Parathyroid adenoma (tissue), 2 donors: ENCODE measurements at regions not wholly inside any gene's neighbourhood (a gene's known extent, or its start where the extent isn't known, plus 50 kb on each side); places are given as distances from the start of the nearest gene placed in this dataset.

ENCODE experiments used
- H2AFZ ChIP-seq: fragments of 300-600 bp; sonication (generic); one replicate; pipeline ENCODE4 v1.7.0; 2017; ENCODE audit warnings: antibody characterized with exemption, mild to moderate bottlenecking
- H3K27ac ChIP-seq: fragments of 300-600 bp; sonication (generic); one replicate; pipeline ENCODE4 v1.7.0; 2017
- H3K27me3 ChIP-seq: fragments of 300-600 bp; sonication (generic); one replicate; pipeline ENCODE4 v1.7.0; 2017; ENCODE audit warnings: low read length; ENCODE audit not compliant: control insufficient read depth, insufficient read depth
- H3K36me3 ChIP-seq: fragments of 300-600 bp; sonication (generic); one replicate; pipeline ENCODE4 v1.7.0; 2017; ENCODE audit warnings: low read length; ENCODE audit not compliant: control insufficient read depth, insufficient read depth
- H3K4me1 ChIP-seq: fragments of 300-600 bp; sonication (generic); one replicate; pipeline ENCODE4 v1.7.0; 2017; ENCODE audit warnings: control low read depth
- H3K4me2 ChIP-seq: fragments of 300-600 bp; sonication (generic); one replicate; pipeline ENCODE4 v1.7.0; 2017; ENCODE audit warnings: low read length
- H3K4me3 ChIP-seq: fragments of 300-600 bp; sonication (generic); one replicate; pipeline ENCODE4 v1.7.0; 2017; ENCODE audit warnings: low read depth, low read length
- H3K79me2 ChIP-seq: fragments of 300-600 bp; sonication (generic); one replicate; pipeline ENCODE4 v1.7.0; 2017; ENCODE audit warnings: control low read depth
- H3K9ac ChIP-seq: fragments of 300-600 bp; sonication (generic); one replicate; pipeline ENCODE4 v1.7.0; 2017; ENCODE audit warnings: mild to moderate bottlenecking
- H3K9me3 ChIP-seq: fragments of 300-600 bp; sonication (generic); one replicate; pipeline ENCODE4 v1.7.0; 2017; ENCODE audit warnings: low read length; ENCODE audit not compliant: control insufficient read depth
- TF ChIP-seq, protein P1 (sequence below): fragments of 300-600 bp; sonication (generic); IDR thresholded peaks from one replicate; pipeline ENCODE4 v1.7.0; 2017; ENCODE audit warnings: antibody characterized with exemption, mild to moderate bottlenecking
- donor health status: primary hyperparathyroidism.

DNA sequence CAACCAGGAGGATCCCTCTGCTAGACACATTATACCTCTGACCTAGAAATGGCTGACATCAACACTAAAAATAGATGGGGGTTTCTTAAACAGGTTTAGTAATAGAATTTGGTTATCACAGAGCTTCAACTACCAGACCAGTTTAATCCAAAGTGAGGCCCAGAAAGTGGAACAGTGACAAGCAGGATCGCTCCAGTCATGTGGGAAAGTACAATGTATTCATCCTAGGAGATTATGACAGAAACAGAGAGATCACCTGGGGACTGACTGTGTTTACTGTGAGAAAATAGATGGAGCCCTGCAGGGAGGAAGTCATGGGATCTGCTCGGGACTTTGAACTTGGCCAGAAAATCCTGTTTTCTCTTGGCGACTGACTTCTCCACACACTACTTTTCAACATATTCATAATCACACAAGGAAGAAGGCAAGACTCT lies 238.7 kb upstream of the SOX4 start:
- no peaks in the 10 kb centered on the region for H3K79me2 ChIP-seq
- no peaks in the 10 kb centered on the region for H3K36me3 ChIP-seq
- TF ChIP-seq, protein P1, sequence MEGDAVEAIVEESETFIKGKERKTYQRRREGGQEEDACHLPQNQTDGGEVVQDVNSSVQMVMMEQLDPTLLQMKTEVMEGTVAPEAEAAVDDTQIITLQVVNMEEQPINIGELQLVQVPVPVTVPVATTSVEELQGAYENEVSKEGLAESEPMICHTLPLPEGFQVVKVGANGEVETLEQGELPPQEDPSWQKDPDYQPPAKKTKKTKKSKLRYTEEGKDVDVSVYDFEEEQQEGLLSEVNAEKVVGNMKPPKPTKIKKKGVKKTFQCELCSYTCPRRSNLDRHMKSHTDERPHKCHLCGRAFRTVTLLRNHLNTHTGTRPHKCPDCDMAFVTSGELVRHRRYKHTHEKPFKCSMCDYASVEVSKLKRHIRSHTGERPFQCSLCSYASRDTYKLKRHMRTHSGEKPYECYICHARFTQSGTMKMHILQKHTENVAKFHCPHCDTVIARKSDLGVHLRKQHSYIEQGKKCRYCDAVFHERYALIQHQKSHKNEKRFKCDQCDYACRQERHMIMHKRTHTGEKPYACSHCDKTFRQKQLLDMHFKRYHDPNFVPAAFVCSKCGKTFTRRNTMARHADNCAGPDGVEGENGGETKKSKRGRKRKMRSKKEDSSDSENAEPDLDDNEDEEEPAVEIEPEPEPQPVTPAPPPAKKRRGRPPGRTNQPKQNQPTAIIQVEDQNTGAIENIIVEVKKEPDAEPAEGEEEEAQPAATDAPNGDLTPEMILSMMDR: no peak
- no peak overlapping the region for H3K4me2 ChIP-seq
- no peaks in the 10 kb centered on the region for H3K9me3 ChIP-seq
- H2AFZ ChIP-seq: no peak overlapping the region
- H3K4me3 ChIP-seq: no peak overlapping the region
- no peak overlapping the region for H3K9ac ChIP-seq
- no peaks in the 10 kb centered on the region for H3K4me1 ChIP-seq
- no peak overlapping the region for H3K27ac ChIP-seq
- H3K27me3 ChIP-seq: no peaks in the 10 kb centered on the region

DNA sequence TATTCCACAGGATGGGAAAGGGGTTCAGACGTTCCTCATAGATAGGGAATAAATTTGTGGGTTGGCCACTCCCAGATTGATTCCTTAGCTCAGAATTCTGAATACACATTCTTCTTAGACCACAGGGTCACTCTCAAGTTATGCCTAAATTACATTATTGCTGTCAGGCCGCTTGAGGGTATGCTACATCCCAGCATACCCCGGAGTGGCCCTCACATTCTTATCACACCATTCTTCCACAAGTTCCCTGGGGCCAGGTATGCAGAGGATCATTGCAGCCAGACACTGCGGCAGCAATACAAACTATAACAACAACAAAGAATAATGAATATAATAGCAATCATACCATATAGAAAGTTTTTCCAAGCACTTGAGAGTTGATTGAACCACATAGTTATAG lies 237.9 kb upstream of the SOX4 start:
- Histone ChIP-seq H3K36me3 (no peaks in the 10 kb centered on the region), H3K4me1 (no peaks in the 10 kb centered on the region), H3K9me3 (no peaks in the 10 kb centered on the region), H2AFZ (no peak overlapping the region), H3K79me2 (no peaks in the 10 kb centered on the region), H3K27ac (no peak overlapping the region), H3K4me3 (no peak overlapping the region), H3K27me3 (no peaks in the 10 kb centered on the region), H3K4me2 (no peak overlapping the region), H3K9ac (no peak overlapping the region)
- TF ChIP-seq, protein P1: no peak

DNA sequence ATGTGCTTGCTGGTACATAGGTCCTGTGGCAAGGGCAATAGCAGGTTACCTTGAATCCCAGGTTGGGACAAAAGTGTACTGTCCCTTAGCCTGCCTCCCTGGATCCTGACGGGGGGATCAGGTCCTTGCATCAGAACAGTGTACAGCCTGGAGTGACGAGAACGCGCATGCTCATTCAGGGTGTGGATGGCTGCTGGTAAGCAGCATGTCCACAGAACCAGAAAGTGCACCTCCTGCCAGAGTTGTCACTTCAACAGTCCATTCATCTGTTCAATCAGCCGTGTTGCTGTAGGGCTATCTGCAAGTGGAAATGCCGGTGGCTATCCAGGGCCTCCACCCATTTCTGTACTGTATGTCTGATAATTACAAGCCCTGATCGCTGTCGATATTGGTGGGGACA lies 236.3 kb upstream of the SOX4 start:
- no peaks in the 10 kb centered on the region for H3K79me2 ChIP-seq
- no peaks in the 10 kb centered on the region for H3K9me3 ChIP-seq
- no peaks in the 10 kb centered on the region for H3K27me3 ChIP-seq
- H3K4me2 ChIP-seq: no peak overlapping the region
- H3K4me1 ChIP-seq: no peaks in the 10 kb centered on the region
- no peak overlapping the region for H3K9ac ChIP-seq
- TF ChIP-seq, protein P1: no peak
- no peak overlapping the region for H3K4me3 ChIP-seq
- H3K36me3 ChIP-seq: no peaks in the 10 kb centered on the region
- H2AFZ ChIP-seq: no peak overlapping the region
- no peak overlapping the region for H3K27ac ChIP-seq

DNA sequence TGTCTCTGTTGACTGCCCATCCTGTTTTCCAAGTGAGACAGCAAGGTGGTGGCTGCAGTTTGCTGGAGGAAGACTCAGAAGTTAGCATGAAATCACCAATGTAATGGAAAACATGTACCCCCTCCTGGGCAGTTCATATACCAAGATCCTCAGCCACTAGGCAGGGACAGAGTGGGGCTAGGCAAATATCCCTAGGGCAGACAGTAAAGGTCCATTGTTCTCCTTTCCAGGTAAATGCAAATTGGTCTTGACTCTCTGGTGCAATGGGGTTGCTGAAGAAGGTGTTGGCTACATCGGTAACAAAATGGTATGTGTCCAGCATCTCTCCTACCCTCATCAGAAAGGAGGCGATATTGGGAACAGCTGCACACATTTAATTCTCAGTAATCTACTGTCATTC lies 233.6 kb upstream of the SOX4 start:
- Histone ChIP-seq H3K27me3 (no peaks in the 10 kb centered on the region), H3K27ac (no peak overlapping the region), H3K36me3 (no peaks in the 10 kb centered on the region), H3K4me3 (no peak overlapping the region), H2AFZ (no peak overlapping the region), H3K9ac (no peak overlapping the region), H3K79me2 (no peaks in the 10 kb centered on the region), H3K4me1 (no peaks in the 10 kb centered on the region), H3K4me2 (no peak overlapping the region), H3K9me3 (no peaks in the 10 kb centered on the region)
- TF ChIP-seq, protein P1: no peak

DNA sequence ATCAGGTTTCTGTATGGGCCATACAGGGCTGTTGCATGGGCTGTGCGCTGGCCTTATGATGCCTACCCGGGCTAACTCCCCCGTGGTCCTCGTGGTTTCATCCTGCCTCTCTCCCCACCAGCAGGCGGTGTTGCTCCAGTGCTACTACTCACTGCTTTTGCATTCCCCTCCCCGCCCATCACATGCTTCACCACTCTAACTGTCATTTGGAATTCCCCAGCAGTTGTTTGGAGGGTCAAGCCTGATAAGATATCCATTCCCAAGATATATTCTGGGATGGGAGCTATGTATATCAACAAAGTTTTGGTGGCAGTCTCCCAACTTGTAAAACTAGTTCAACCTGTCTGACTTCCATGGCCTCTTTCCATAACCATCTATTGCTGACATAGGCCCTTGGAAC lies 233.2 kb upstream of the SOX4 start:
- Histone ChIP-seq H3K4me3 (no peak overlapping the region), H3K27me3 (no peaks in the 10 kb centered on the region), H3K79me2 (no peaks in the 10 kb centered on the region), H3K4me1 (no peaks in the 10 kb centered on the region), H3K9me3 (no peaks in the 10 kb centered on the region), H3K36me3 (no peaks in the 10 kb centered on the region), H3K4me2 (no peak overlapping the region), H3K27ac (no peak overlapping the region), H3K9ac (no peak overlapping the region), H2AFZ (no peak overlapping the region)
- TF ChIP-seq, protein P1: no peak
